GM21381 (cell line): ENCODE measurements at regions not wholly inside any gene's neighbourhood (a gene's known extent, or its start where the extent isn't known, plus 50 kb on each side); places are given as distances from the start of the nearest gene placed in this dataset.
A peak's percentile ranks its signal among the peaks of the same experiment; 100 is the strongest.

Experiments used
- ATAC-seq: cut with Tn5 transposase; IDR thresholded peaks from one replicate; pipeline ENCODE4 v1.9.1; 2021; ENCODE audit warnings: mild to moderate bottlenecking, moderate library complexity; ENCODE audit not compliant: unreplicated experiment

DNA sequence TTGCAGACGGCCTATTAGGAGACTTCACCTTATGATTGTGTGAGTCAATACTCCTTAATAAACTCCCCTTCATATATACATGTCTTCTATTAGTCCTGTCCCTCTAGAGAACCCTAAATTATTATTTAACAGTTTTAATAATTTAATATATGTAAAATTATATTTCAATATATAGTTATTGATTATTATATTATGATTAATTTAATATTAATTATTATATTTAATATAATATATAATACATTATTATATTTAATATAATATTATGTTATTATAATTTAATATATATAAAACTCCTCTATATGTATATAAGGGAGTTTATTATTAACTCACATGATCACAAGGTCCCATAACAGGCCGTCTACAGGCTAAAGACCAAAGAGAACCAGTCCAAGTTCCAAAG lies 533.2 kb downstream of the ARAP2 start:
- ATAC-seq = no peak

DNA sequence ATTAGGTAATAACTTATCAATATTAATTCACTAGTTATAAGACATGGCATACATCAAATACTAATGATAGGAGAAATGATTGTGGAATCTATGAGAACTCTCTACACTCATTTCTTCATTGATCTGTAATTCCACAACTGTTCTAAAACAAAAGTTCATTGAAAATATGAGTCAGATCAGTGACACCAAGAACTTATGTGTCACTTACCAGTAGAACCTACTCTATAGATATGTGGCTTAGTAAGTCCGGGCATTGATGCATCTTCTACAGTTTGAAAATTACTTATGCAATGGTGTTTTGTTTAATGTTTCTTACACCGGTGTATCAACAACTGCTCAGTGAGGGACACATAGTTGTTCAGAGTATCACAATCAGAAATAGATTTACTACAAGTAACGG lies 520.3 kb downstream of the ARAP2 start:
- ATAC-seq = no peak

DNA sequence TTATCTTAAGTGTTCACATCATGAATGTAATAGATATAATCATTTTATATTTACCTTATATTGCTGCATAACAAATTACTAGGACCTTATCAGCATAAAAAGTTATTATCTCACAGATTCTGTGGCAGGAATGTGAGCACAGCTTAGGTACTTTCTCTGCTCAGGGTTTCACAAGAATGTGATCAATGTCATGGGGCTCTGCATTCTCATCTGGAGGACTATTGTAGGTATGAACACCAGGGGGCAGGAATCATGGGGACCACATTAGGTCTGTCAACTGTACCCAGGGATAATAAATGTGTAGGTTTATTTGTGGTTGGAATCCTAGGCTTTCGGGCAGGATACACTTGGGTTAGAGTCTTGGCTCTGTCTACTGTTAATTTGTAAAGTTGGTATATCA lies 519.2 kb downstream of the ARAP2 start:
- ATAC-seq = no peak

DNA sequence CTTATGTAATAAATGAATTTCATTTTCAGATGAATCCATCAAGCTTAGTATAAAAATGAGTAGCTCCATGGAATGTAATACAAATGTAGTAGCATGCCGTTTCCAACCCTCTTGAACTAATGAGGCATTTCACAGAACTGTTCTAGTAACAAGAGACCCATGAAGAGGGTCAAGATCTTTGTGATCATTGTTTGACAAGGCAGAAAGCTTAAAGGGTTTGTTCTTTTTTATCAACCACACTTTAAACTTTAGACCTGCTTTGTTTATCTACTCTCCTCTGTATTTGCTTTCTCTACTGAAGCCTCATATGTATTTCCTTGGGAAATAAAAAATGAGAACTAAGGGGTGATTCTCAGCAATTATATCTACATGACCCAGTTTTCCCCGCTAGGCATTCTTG lies 513.9 kb downstream of the ARAP2 start:
- ATAC-seq = no peak

DNA sequence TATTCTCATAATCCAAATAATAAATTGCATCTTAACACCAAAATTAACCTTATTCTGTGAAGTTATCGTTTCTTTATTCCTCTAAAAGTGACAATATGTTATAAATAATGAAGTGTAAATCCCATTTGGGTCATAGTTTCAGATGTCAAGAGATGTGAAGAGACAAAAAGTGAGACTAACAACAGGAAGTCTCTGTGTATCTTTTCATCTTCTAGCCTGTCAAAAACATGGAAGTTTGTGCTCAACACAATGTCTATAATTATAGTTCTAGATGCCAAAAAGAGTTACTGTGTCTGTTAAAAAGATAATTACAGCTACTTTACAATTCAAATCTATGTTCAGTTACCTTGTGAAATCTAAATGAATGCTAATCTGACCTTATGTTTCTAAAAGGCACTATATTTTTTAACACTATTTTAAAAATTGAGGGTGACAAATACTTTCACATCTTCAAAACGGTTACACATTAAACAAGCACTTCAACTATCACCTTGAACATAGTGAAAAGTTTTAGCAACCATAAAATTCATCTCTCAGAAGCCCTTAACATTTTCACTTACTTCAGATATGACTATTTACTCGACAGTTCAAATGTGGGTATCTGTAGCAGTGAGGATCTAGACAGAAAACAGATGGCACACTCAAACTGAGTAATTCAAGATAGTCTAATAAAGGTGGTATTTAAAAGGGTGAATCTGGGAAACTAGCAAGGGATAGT lies 509.8 kb downstream of the ARAP2 start:
- peak; percentile 63 for ATAC-seq

DNA sequence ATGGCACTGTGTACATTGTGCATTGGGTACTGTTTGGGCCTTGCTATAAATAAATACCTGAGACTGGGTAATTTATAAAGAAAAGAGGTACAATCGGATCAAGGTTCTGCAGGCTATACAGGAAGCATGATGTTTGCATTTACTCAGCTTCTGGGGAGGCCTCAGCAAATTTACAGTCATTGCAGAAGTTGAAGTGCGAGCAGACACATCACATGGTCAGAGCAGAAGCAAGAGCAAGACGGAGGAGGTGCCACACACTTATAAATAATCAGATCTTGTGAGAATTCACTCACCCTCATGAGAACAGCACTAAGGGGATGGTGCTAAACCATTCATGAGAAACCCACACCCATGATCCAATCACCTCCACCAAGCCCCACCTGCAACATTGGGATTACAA lies 505.0 kb downstream of the ARAP2 start:
- no peak for ATAC-seq

DNA sequence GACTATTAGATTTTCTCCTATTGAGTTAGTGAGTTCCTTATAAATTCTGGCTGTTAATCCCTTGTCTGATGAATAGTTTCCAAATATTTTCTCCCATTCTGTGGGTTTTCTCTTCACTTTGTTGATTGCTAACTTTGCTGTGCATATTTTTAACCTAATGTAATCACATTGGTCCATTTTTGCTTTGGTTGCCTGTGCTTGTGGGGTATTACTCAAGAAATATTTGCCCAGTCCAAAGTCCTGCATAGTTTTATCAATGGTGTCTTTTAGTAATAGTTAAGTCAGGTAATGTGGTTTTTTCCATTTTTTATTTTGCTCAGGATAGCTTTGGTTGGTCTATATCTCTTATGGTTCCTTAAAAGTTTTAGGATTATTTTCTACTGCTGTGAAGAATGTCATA lies 490.3 kb downstream of the ARAP2 start:
- ATAC-seq = no peak

DNA sequence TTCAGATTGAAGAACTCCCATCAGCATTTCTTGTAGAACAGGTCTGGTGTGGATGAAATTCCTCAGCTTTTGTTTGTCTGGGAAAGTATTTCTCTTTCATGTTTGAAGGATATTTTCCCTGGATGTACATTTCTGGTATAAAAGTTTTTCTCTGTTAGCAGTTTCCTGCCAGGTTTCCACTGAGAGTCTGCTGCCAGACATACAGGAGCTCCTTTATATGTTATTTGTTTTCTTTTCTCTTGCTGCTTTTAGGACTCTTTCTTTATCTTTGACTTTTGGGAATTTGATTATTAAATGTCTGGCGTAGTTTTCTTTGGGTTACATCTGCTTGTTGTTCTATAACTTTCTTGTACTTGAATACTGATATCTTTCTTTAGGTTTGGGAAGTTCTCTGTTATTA lies 486.5 kb downstream of the ARAP2 start:
- ATAC-seq = no peak

DNA sequence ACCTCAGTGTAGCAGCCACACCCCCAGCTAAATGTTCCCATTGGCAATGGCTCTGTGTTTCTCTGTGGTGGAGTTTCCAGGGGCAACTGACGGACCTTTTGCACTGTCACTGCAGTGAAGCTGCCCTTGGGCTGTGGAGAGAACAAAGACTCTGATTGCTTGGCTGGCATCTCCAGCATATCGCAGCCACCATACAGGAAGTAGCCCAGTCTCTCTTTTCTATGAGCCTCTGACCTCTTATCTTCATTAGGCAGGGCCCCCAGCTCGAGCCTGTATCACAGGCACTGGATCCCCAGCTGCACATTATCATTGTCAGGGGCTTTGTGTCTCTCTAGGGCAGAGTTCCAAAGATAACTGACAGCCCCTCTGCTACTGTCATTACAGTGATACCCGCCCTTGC lies 483.5 kb downstream of the ARAP2 start:
- no peak for ATAC-seq

DNA sequence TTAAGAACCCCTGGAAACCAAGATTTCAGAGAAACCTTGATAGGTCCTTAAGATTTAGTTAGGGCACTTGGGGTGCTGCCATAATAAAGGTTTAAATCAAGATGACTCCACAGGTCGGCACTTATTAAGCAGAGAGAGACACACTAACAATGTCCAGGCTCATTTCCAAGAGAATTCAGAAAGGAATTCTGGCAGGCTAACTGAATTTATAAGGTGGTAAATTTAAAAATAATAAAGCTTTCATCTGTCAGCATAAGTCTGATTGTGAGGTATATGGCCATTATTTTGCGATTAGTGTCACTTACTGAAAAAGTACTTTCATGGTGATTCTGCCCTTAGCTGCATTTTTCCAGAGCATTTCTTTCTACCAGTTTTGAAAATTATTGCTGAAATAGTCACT lies 472.7 kb downstream of the ARAP2 start:
- no peak for ATAC-seq

DNA sequence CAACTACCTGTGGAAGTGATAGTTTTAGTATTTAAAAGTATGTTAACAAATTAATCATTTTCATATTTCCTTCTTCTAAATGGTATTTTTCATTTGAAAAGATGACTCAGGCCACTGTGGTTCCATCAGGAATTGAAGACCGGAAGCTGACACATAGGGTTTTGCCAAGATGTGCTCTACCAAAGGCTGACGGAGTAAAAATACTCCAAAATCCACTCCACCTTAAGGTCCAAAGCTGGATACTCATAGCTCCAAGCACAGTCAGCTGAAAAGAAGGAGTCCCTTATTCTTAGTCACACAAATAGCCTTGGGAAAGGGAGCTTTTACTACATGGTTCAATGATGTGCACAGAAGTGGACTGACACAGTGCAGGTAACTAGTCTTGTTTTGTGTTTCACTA lies 472.0 kb downstream of the ARAP2 start:
- no peak for ATAC-seq

DNA sequence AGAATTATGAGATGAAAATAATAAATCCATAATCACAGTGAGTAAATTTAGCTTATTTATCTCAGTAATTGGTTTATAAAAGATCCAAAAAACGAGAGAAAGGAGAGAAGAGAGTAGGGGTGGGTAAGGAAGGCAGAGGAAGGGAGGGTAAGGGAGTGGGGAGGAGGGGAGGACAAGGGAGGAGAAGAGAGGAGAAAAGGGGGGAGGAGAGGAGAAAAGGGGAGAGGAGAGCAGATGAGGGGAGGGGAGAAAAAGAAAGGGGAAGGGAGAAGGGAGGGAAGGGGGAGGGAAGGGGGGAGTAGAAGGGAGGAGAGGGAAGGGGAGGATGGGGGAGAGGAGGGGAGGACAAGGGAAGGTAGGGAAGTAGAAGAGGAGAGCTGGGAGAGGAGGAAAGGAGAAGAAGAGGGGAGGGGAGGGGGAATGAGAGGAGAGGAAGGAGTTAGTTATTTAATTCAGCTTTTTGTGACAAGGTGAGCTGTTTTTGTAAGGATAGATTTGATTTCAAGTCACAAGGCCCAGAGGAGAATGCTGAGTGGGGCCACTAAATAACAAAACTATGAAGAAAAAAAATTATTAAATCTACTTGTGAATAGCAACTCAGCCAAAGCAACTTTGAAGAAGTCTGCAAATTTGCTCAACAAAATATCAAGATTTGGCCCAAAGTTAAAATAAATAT lies 454.3 kb downstream of the ARAP2 start:
- no peak for ATAC-seq

DNA sequence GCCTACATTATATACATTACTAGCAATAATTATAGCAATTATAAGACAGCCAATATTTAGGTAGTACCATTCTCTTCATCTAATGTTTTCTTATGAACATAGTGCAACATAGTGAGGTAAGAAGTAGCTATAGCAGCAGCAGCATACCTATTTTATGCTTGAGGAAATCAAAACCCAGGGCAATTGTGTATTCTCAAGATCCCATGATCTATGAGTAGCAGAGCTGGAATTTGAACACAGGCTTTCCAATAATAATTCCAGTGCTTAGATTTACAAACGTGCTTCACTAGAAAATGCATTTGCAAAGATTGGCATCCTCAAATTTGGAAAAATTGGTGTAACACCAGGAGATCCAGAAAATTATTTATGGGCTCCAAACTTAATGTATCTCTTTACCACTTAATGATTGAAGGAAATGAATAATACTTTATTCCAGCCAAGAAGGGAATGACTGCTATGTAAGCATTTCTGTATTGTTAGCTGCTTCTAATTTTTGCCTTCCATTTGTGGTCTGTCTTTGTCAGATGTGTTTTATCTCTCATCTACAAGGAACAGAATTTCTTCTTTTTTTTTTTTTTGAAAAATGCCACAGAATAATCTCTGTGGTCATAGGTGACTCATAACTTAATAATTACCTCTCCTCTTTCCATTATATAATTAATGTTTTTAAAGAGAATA lies 451.1 kb downstream of the ARAP2 start:
- ATAC-seq = no peak

DNA sequence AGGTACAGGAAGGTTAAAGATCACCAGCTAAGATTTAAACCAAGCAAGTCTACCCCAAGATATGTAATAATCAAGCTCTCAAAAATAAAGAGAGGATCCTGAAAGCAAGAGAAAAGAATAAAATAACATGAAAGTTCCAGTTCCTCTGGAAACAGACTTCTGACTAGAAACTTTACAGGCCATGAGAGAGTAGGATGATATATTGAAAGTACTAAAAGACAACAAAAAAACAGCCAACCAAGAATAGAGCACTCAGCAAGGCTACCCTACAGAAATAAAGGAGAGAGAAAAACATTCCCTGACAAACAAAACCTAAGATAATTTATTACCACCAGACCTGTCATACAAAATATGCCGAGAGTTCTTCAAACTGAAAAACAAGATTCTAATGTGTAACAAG lies 450.5 kb downstream of the ARAP2 start:
- ATAC-seq = no peak

DNA sequence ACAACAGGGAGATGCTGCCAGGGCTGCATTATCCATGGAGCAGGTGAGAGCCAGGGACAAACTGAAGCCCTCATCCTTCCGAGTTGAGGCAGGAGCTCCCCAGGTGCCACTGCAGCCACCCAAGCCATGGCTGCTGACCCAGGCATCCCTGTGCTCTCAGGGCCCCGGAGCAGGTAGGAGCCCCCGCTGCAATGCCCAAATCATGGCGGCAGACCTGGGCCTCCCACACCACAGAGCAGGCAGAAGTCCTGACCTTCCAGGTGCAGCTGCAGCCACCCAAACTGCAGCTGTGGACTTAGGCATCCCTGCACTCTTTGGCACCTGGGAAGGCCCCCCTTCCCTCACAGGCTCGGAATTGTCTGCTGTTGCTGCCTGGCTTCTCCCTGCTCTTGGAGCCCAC lies 443.6 kb downstream of the ARAP2 start:
- ATAC-seq = no peak

DNA sequence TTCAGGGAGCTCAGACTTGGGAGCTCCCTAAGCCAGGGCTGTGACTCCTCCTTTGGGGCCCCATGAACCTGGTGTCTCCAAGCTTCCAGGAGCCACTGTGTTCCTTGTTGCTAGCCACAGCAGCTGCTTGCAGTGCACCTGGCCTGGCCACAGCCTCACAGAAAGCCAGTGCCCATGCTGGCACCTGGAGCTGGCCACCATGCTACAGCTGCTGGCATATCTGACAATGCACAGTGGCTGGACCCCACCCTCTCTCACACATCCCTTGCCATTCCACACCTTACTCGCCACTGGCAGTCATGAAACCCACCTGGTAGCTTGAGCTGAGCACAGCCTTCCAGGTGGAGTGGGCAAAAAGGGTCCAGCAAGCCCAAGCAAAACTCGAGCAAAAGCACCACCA lies 441.7 kb downstream of the ARAP2 start:
- no peak for ATAC-seq

DNA sequence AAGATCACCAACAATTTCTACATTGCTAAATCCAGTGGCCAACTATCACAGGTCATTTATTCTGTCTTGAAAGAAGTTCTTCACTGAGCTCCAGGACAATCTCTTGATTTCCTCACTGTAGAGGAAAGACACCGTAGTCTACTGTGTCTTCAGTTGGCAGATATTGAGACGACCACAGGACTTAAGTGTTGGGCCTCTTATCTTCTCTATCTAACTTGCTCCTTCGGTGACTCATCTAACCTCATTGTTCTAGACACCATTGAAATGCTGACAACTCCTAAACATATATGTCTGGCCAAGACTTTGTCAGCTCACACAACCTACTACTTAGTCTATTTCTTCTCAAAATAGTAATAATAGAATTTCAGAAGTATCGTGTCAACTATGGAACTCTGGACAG lies 425.8 kb downstream of the ARAP2 start:
- no peak for ATAC-seq

DNA sequence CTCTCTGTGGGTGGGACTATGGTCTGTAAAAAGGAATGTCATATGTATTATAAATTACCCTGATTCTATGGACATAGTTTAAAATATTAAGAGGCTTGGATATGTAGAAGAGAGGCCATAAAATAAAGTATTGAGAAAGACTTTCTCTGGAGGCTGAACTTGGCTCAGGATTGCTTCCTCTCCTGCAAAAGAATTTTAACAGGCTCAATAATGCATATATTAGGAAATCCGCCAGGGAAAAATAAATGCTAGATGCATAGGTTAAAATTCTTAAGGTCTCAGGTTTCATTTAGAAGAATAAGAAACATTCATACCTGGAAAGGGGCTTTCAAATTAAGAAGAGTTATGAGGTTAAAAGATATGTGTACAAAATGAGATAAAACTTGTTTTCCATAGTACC lies 424.3 kb downstream of the ARAP2 start:
- ATAC-seq = no peak

DNA sequence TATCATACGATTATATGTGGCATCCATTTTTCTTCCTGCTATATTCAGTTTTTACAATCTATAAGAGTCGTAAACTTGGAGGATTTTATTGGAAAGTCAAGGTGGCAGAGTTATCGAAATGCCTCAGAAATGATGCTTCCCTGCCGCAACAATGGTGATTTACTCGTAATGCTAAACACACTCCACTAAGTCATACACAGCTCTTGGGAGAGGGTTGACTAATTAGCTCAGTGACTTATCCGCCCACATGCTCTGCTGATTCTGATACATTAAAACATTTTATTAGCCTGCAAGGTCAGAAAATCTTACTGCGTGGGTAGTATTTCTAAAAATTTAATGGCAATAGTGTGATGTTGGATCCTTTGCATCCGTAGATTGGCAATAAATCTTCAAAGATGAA lies 420.1 kb downstream of the ARAP2 start:
- ATAC-seq = no peak

DNA sequence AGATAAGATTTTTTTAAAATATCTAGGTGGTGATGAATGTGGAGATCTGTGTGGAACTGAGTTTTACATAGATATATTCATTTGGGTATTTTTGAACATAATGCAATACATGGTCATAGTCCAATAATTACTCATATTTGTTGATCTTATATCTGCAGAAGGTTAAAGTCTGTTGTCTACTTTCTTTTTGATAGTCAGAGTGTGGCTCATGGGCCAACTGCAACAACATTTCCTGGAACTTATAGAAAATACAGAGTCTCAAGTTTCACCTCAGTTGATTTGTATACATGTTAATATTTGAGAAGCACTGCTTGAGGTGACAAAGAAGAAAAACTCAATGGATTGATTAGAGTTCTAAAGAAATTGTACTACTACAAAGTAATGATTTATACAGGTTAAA lies 408.4 kb downstream of the ARAP2 start:
- ATAC-seq = no peak

DNA sequence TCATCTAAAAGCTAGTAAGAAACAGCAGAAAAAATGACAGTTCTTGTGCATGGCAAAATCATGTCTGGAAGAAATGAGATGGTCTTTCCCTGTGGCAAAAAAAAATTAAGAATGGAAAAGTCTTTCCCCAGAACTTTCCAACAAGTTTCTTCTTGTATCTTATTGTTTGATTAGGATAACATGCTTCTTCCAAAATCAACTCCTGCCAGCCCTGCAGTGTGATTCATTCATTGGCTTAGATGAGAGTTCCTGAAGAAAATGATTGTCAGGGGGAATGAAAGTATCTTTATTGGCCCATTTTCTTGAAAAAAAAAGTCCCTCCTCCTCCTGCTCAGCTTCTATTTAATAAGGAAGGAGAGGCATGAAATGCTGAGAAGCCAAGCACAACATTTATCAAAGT lies 407.7 kb downstream of the ARAP2 start:
- no peak for ATAC-seq

DNA sequence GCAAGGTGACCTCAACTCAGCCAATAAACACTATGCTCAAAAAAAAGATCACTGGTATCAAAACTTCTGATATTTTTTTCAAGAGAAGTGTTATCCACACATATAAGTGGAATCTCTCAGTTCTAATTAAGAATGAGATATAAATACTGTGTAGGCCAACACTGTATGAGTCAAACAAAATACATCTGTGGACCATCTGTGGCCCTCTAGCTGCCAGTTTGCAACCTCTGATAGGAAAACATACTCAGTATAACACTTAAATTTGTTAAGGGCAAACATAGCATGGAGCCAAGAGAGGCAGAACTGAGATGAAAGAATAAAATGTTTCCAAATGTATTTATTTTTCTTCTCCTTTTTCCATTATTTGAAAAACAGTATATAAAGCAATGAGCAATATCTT lies 377.3 kb downstream of the ARAP2 start:
- no peak for ATAC-seq
